HepG2 (cell line): ENCODE measurements at regions not wholly inside any gene's neighbourhood (a gene's known extent, or its start where the extent isn't known, plus 50 kb on each side); places are given as distances from the start of the nearest gene placed in this dataset.

Experiments used
- ATAC-seq: fragments of 200-7000 bp; cut with Tn5 transposase; 3 replicates; pipeline ENCODE4 v1.9.1; 2020; ENCODE audit warnings: mild to moderate bottlenecking, moderate library complexity
- BruUV-seq: library from RNA; stranded (reverse); fragments of 400-500 nt; replicated peaks from 2 replicates; lab custom pipeline; 2021; lab: Mats Ljungman, UMichigan
- CTCF ChIA-PET: fragments of 300-600 bp; formaldehyde crosslinking; extraction: SDS; loops from one replicate; lab custom pipeline; 2021; ENCODE audit warnings: low total read pairs, inconsistent platforms, low intra/inter-chr PET ratio; lab: Yijun Ruan, JAX
- POLR2A ChIA-PET: fragments of 350-600 bp; sonication (Branson Sonifier 250); formaldehyde crosslinking; loops from one replicate; lab custom pipeline; 2020; ENCODE audit warnings: antibody characterized with exemption, inconsistent platforms; lab: Yijun Ruan, JAX
- DNase-seq: peaks from one replicate; pipeline ENCODE4 v3.0.0-alpha.2; 2015; ENCODE audit warnings: low spot score
- FAIRE-seq: peaks from 3 replicates; lab custom pipeline; 2011; peaks lifted over from hg19 to GRCh38; lab: Jason Lieb, UNC
- H2AFZ ChIP-seq: one replicate; pipeline ENCODE4 v1.6.1; 2011; ENCODE audit warnings: low read length, inconsistent platforms
- H3K27ac ChIP-seq: fragments of 300-600 bp; 3 replicates; pipeline ENCODE4 v1.8.0; 2011; ENCODE audit warnings: mixed run types, mild to moderate bottlenecking, mixed read lengths, low read length, inconsistent platforms; ENCODE audit not compliant: insufficient read depth; ENCODE audit errors: extremely low read length
- H3K27me3 ChIP-seq, 2 experiments: fragments of 200-600 bp in 1 of 2; 2 replicates in 1 of 2; 3 replicates in 1 of 2; pipeline versions ENCODE4 v1.6.0 to v1.8.0; 2011; ENCODE audit warnings: low read length in 2 of 2, mild to moderate bottlenecking in 2 of 2, moderate library complexity in 2 of 2, inconsistent platforms in 1 of 2; ENCODE audit not compliant: insufficient read depth in 2 of 2, control insufficient read depth in 1 of 2
- H3K36me3 ChIP-seq, 2 experiments: fragments of 200-600 bp in 1 of 2; replicated peaks in 1 of 2; 2 replicates in 1 of 2; 3 replicates in 1 of 2; pipeline versions ENCODE4 v1.5.1 to v1.8.0; 2011; ENCODE audit warnings: low read length in 2 of 2, inconsistent platforms in 1 of 2; ENCODE audit not compliant: insufficient read depth in 2 of 2, control insufficient read depth in 1 of 2
- H3K4me1 ChIP-seq: 2 replicates; pipeline ENCODE4 v1.5.1; 2012; ENCODE audit warnings: low read length, inconsistent platforms; ENCODE audit not compliant: insufficient read depth
- H3K4me2 ChIP-seq: 2 replicates; pipeline ENCODE4 v1.6.0; 2011; ENCODE audit warnings: low read depth, low read length, inconsistent platforms
- H3K4me3 ChIP-seq, 3 experiments: fragments of 200-600 bp in 1 of 3; sonication (generic), shearing (Covaris generic) in 1 of 3; replicated peaks in 1 of 3; 2 replicates each; pipeline ENCODE4 v1.5.1; 2011 to 2016; ENCODE audit warnings: low read length in 3 of 3, inconsistent platforms in 2 of 3, low read depth in 2 of 3, mild to moderate bottlenecking in 2 of 3, control low read depth in 1 of 3, mixed read lengths in 1 of 3; ENCODE audit not compliant: insufficient read depth in 1 of 3
- H3K79me2 ChIP-seq: one replicate; pipeline ENCODE4 v1.6.1; 2011; ENCODE audit warnings: low read length, inconsistent platforms; ENCODE audit not compliant: insufficient read depth
- H3K9ac ChIP-seq: 2 replicates; pipeline ENCODE4 v1.6.0; 2011; ENCODE audit warnings: mild to moderate bottlenecking, low read depth, low read length, inconsistent platforms; ENCODE audit not compliant: insufficient read depth
- H3K9me3 ChIP-seq: 2 replicates; pipeline ENCODE4 v1.5.1; 2012; ENCODE audit warnings: mild to moderate bottlenecking, low read length
- H4K20me1 ChIP-seq: 2 replicates; pipeline ENCODE4 v1.6.0; 2011; ENCODE audit warnings: inconsistent platforms, mild to moderate bottlenecking, low read length, moderate library complexity; ENCODE audit not compliant: insufficient read depth
- ELF3 ChIP-seq: IDR thresholded peaks from 2 replicates; pipeline ENCODE4 v1.6.1; 2016; ENCODE audit warnings: missing genetic modification reagents, missing compliant biosample characterization
- FOSL2 ChIP-seq: sonication (generic); formaldehyde crosslinking; IDR thresholded peaks from 2 replicates; pipeline ENCODE4 v1.4.0; 2020; ENCODE audit warnings: missing genetic modification reagents
- HMG20A ChIP-seq: IDR thresholded peaks from 2 replicates; pipeline ENCODE4 v1.6.1; 2016; ENCODE audit warnings: borderline replicate concordance
- NFATC3 ChIP-seq: sonication (generic); formaldehyde crosslinking; IDR thresholded peaks from 2 replicates; pipeline ENCODE4 v1.5.1; 2020; ENCODE audit warnings: mild to moderate bottlenecking, missing genetic modification reagents
- NR3C1 ChIP-seq: sonication (generic); formaldehyde crosslinking; IDR thresholded peaks from 2 replicates; pipeline ENCODE4 v1.4.0; 2020; ENCODE audit warnings: missing genetic modification reagents
- SAP130 ChIP-seq: IDR thresholded peaks from 2 replicates; pipeline ENCODE4 v1.6.1; 2016; ENCODE audit warnings: low read depth
- SOX5 ChIP-seq: IDR thresholded peaks from 2 replicates; pipeline ENCODE4 v1.6.1; 2016; ENCODE audit warnings: borderline replicate concordance
- ZNF333 ChIP-seq: sonication (generic); formaldehyde crosslinking; IDR thresholded peaks from 2 replicates; pipeline ENCODE4 v1.4.0; 2020; ENCODE audit warnings: mild to moderate bottlenecking, missing genetic modification reagents, borderline replicate concordance
- ZNF441 ChIP-seq: sonication (generic); formaldehyde crosslinking; IDR thresholded peaks from 2 replicates; pipeline ENCODE4 v1.7.0; 2021; ENCODE audit warnings: missing genetic modification reagents, borderline replicate concordance
- ZNF451 ChIP-seq: sonication (generic); formaldehyde crosslinking; IDR thresholded peaks from 2 replicates; pipeline ENCODE4 v1.5.0; 2020; ENCODE audit warnings: mild to moderate bottlenecking, missing genetic modification reagents
- ZNF737 ChIP-seq: sonication (generic); formaldehyde crosslinking; IDR thresholded peaks from 2 replicates; pipeline ENCODE4 v1.5.0; 2020; ENCODE audit warnings: missing genetic modification reagents, mild to moderate bottlenecking, borderline replicate concordance
- WGBS: methylation state at CpG from one replicate; pipeline ENCODE4 v1.1.6; 2017; ENCODE audit warnings: low lambda C conversion rate; 5-methylcytosine and 5-hydroxymethylcytosine counted together
- in situ Hi-C: cut with HindIII; loops from 2 replicates; pipeline ENCODE4 v1.10.0; 2017; ENCODE audit warnings: low pct_unique_long_range_greater_than_20kb; ENCODE audit not compliant: extremely low pct_ligation_motif_present
- intact Hi-C: fragments of 100-400 bp; cut with micrococcal nuclease; formaldehyde crosslinking; loops from one replicate; pipeline ENCODE4 v1.10.0; 2022; ENCODE audit not compliant: unreplicated experiment
- TF ChIP-seq, protein P1 (sequence below): sonication (generic); formaldehyde crosslinking; conservative IDR thresholded peaks from 2 replicates; pipeline ENCODE4 v1.4.0; 2020; ENCODE audit warnings: missing genetic modification reagents
- TF ChIP-seq, protein P2 (sequence below): sonication (generic); formaldehyde crosslinking; IDR thresholded peaks from 2 replicates; pipeline ENCODE4 v1.4.0; 2020; ENCODE audit warnings: missing genetic modification reagents

DNA sequence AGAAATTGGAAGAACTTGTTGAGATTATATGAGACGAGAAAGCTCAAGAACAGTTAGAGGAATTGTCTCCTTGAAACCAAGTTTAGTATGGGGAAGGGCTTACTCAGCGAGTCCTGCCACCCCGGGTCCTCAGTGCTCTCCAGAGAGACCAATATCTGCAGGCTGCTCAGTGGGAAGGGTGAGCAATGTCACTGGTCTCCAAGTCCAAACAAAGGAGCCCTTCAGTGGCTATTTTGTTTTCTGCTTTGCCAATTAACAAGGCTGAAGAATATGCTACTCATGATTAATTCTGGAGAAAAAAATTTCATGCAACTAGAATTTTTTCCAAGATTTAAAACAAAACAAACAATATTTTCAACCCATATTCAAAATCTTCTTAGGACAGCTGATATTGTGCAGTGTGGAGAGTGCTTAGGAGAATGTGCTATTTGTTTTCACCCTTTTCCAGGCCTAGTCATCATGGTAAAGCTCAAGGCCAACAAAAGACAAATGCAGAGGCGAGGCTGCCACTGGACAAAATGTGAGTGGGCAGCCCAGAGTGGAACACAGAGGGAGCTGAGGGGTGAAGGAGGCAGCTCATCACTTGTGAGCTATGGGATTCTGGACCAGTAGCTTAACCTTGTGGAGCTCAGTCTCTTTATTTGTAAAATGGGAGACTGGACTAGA is 83.8 kb upstream of the TMEM17 start (continued):
- TF ChIP-seq FOSL2 (CRISPR knock-in tag) = peak; percentile 85
- TF ChIP-seq ZNF441 (CRISPR knock-in tag) = 0 out of 2 replicates have a peak, but pooled peaks have one; percentile 55
- TF ChIP-seq HMG20A (CRISPR knock-in tag) = 0 out of 2 replicates have a peak, but pooled peaks have one; percentile 43

DNA sequence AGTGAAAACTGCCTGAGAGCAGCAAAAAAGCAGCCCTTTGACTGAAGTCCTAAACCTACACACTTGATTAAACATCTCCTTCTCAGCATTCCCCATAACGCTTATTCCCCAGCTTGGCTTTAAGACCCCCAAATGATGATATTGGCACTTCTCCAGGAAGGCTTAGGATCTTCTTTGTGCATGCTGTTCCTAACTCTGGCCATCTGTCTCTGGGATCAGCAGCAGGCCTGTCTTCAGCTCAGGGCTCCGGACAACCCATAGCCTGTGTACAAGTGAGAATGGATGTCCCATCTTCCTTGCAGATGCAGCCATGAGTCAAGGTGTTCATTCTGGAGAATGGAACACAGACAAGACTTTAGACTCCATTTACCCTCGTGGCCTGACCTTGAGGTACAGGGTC is 81.6 kb upstream of the TMEM17 start:
- Histone ChIP-seq H3K4me2 (no peak overlapping the region), H3K79me2 (no peaks in the 10 kb centered on the region), H3K4me3 (no peak overlapping the region), H3K9ac (no peak overlapping the region), H3K27me3 (no peaks in the 10 kb centered on the region), H3K36me3 (no peaks in the 10 kb centered on the region), H2AFZ (no peak overlapping the region), H3K27ac (no peak overlapping the region), H4K20me1 (no peaks in the 10 kb centered on the region), H3K9me3 (no peaks in the 10 kb centered on the region), H3K4me1 (peaks cover 47% of the 10 kb centered on the region)
- no peak for FAIRE-seq
- WGBS = 89% methylated on average over 3 of the region's 3 CpGs
- ATAC-seq = no peak
- intact Hi-C loops (no loop called here), in situ Hi-C loops (no loop called here)
- CTCF ChIA-PET = no interaction called here
- POLR2A ChIA-PET = no interaction called here
- no peak for TF ChIP-seq NFATC3 (CRISPR knock-in tag)
- TF ChIP-seq ZNF737 (CRISPR knock-in tag) = no peak
- no peak for TF ChIP-seq ZNF451 (CRISPR knock-in tag)
- BruUV-seq = no TSS peak
- no peak for DNase-seq

DNA sequence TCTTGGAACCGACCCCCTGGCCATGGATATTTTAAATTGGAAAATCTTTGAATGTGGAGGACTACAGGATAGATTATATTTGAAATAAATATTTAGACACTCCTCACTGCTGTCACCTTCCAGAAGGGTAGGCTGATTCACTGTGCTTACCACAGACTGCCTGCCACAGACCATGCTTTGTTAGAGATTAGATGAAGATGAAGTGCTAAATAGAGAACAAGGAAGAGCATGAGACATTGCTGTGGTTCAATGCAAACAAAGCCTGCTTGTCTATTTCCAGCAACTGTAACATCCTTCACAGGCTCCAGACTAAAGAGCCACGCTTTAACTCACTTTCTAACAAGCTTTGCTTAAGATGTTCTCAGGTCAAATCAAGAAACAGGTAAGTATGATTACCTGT is 81.0 kb upstream of the TMEM17 start:
- no peaks in the 10 kb centered on the region for H3K79me2 ChIP-seq
- H3K4me3 ChIP-seq = no peak overlapping the region
- H3K27me3 ChIP-seq = no peaks in the 10 kb centered on the region
- whole genome bisulfite sequencing = 97% methylated on average over 2 of the region's 2 CpGs
- no peaks in the 10 kb centered on the region for H4K20me1 ChIP-seq
- no TSS peak for BruUV-seq
- ChIA-PET POLR2A (no interaction called here), CTCF (no interaction called here)
- H3K36me3 ChIP-seq = no peaks in the 10 kb centered on the region
- in situ Hi-C loops = no loop called here
- no peak overlapping the region for H3K27ac ChIP-seq
- no peaks in the 10 kb centered on the region for H3K9me3 ChIP-seq
- no peak for DNase-seq
- no peak overlapping the region for H3K9ac ChIP-seq
- no peak overlapping the region for H3K4me2 ChIP-seq
- intact Hi-C loops = no loop called here
- H3K4me1 ChIP-seq = peaks cover 47% of the 10 kb centered on the region
- no peak for ATAC-seq
- FAIRE-seq = no peak
- no peak overlapping the region for H2AFZ ChIP-seq
- TF ChIP-seq NR3C1 (CRISPR knock-in tag) (no peak), FOSL2 (CRISPR knock-in tag) (peak; percentile 48; the same call in 1 of the 2 replicates), ELF3 (CRISPR knock-in tag) (peak; percentile 55; the same call in 1 of the 2 replicates), ZNF333 (CRISPR knock-in tag) (no peak), SOX5 (CRISPR knock-in tag) (peak; percentile 46; the same call in 1 of the 2 replicates), SAP130 (0 out of 2 replicates have a peak, but pooled peaks have one; percentile 31)
- TF ChIP-seq, protein P1, sequence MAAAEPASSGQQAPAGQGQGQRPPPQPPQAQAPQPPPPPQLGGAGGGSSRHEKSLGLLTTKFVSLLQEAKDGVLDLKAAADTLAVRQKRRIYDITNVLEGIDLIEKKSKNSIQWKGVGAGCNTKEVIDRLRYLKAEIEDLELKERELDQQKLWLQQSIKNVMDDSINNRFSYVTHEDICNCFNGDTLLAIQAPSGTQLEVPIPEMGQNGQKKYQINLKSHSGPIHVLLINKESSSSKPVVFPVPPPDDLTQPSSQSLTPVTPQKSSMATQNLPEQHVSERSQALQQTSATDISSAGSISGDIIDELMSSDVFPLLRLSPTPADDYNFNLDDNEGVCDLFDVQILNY (CRISPR knock-in tag) = no peak
- TF ChIP-seq, protein P2, sequence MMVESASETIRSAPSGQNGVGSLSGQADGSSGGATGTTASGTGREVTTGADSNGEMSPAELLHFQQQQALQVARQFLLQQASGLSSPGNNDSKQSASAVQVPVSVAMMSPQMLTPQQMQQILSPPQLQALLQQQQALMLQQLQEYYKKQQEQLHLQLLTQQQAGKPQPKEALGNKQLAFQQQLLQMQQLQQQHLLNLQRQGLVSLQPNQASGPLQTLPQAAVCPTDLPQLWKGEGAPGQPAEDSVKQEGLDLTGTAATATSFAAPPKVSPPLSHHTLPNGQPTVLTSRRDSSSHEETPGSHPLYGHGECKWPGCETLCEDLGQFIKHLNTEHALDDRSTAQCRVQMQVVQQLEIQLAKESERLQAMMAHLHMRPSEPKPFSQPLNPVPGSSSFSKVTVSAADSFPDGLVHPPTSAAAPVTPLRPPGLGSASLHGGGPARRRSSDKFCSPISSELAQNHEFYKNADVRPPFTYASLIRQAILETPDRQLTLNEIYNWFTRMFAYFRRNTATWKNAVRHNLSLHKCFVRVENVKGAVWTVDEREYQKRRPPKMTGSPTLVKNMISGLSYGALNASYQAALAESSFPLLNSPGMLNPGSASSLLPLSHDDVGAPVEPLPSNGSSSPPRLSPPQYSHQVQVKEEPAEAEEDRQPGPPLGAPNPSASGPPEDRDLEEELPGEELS (CRISPR knock-in tag) = no peak
